Kidney (tissue), 13 donors: ENCODE measurements at regions not wholly inside any gene's neighbourhood (a gene's known extent, or its start where the extent isn't known, plus 50 kb on each side); places are given as distances from the start of the nearest gene placed in this dataset.
"Not testable (repeated sequence)": the region's sequence is repeated elsewhere in the genome, so short reads cannot be mapped to it uniquely, and the experiment has no call there.

ENCODE experiments used
- DNase-seq, 5 donors: peaks; one replicate each; pipeline ENCODE4 v3.0.0-alpha.2; 2013 to 2020
- FAIRE-seq: peaks from 2 replicates; lab custom pipeline; 2012; peaks lifted over from hg19 to GRCh38; lab: Jason Lieb, UNC
- H3K27ac ChIP-seq, 2 donors: one replicate each; pipeline ENCODE4 v1.7.0; 2013; ENCODE audit warnings: low read depth in 2 of 2, low read length in 2 of 2, inconsistent platforms in 1 of 2
- H3K27me3 ChIP-seq: one replicate; pipeline ENCODE4 v1.7.1; 2013; ENCODE audit warnings: low read length, inconsistent platforms; ENCODE audit not compliant: control insufficient read depth, insufficient read depth
- H3K36me3 ChIP-seq, 3 donors: one replicate each; pipeline versions ENCODE4 v1.7.0 to v1.7.1; 2013; ENCODE audit warnings: low read length in 3 of 3, control low read depth in 1 of 3, inconsistent platforms in 1 of 3; ENCODE audit not compliant: insufficient read depth in 3 of 3, control insufficient read depth in 2 of 3
- H3K4me1 ChIP-seq, 3 donors: one replicate each; pipeline versions ENCODE4 v1.7.0 to v1.7.1; 2013; ENCODE audit warnings: low read length in 3 of 3, inconsistent platforms in 1 of 3, low read depth in 1 of 3; ENCODE audit not compliant: control insufficient read depth in 2 of 3, insufficient read depth in 2 of 3
- H3K4me3 ChIP-seq, 3 donors: one replicate each; pipeline versions ENCODE4 v1.7.0 to v1.8.1; 2013; ENCODE audit warnings: low read length in 3 of 3, control low read depth in 1 of 3, inconsistent platforms in 1 of 3
- H3K9ac ChIP-seq, 3 donors: one replicate each; pipeline versions ENCODE4 v1.7.0 to v1.7.1; 2013; ENCODE audit warnings: low read length in 3 of 3, control low read depth in 1 of 3, inconsistent platforms in 1 of 3
- H3K9me3 ChIP-seq, 3 donors: one replicate each; pipeline versions ENCODE4 v1.7.0 to v1.7.1; 2013; ENCODE audit warnings: low read length in 3 of 3, control low read depth in 1 of 3, inconsistent platforms in 1 of 3; ENCODE audit not compliant: control insufficient read depth in 2 of 3, insufficient read depth in 1 of 3
- intact Hi-C: fragments of 100-400 bp; cut with DNase I; formaldehyde crosslinking; loops from one replicate; pipeline ENCODE4 v1.11.1; 2022
- TF ChIP-seq, protein P1 (sequence below): IDR thresholded peaks from 3 replicates; pipeline ENCODE4 v1.5.1; 2012; ENCODE audit warnings: mild to moderate bottlenecking, moderate library complexity, borderline replicate concordance; ENCODE audit not compliant: insufficient read depth; ENCODE audit errors: extremely low read depth
- donor health status: control.
- donor health status: control.
- donor health status: control.
- donor health status: control.
- donor health status: control.
- donor health status: DM: yes; HTN: yes; CAD: no.
- donor health status: Normal renal cell carcinoma (clear cell type).

GRCh38 chr13:24580315-24580714 is 67.7 kb upstream of the PARP4 start:
- intact Hi-C loops, H3K9me3 ChIP-seq, H3K4me1 ChIP-seq, H3K27me3 ChIP-seq, H3K27ac ChIP-seq, H3K9ac ChIP-seq, H3K36me3 ChIP-seq, H3K4me3 ChIP-seq: not testable (repeated sequence)
- TF ChIP-seq, protein P1, sequence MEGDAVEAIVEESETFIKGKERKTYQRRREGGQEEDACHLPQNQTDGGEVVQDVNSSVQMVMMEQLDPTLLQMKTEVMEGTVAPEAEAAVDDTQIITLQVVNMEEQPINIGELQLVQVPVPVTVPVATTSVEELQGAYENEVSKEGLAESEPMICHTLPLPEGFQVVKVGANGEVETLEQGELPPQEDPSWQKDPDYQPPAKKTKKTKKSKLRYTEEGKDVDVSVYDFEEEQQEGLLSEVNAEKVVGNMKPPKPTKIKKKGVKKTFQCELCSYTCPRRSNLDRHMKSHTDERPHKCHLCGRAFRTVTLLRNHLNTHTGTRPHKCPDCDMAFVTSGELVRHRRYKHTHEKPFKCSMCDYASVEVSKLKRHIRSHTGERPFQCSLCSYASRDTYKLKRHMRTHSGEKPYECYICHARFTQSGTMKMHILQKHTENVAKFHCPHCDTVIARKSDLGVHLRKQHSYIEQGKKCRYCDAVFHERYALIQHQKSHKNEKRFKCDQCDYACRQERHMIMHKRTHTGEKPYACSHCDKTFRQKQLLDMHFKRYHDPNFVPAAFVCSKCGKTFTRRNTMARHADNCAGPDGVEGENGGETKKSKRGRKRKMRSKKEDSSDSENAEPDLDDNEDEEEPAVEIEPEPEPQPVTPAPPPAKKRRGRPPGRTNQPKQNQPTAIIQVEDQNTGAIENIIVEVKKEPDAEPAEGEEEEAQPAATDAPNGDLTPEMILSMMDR: peak; percentile 37
- DNase-seq (peak in 4 of 5 donors; percentile 14 to 51 (median 34)), FAIRE-seq (peak; percentile 76)

GRCh38 chr13:24581578-24581977 is 69.0 kb upstream of the PARP4 start:
- H3K36me3 ChIP-seq, FAIRE-seq, intact Hi-C loops, H3K9ac ChIP-seq, H3K4me1 ChIP-seq, DNase-seq, H3K27ac ChIP-seq, H3K9me3 ChIP-seq, H3K4me3 ChIP-seq, H3K27me3 ChIP-seq: not testable (repeated sequence)

DNA sequence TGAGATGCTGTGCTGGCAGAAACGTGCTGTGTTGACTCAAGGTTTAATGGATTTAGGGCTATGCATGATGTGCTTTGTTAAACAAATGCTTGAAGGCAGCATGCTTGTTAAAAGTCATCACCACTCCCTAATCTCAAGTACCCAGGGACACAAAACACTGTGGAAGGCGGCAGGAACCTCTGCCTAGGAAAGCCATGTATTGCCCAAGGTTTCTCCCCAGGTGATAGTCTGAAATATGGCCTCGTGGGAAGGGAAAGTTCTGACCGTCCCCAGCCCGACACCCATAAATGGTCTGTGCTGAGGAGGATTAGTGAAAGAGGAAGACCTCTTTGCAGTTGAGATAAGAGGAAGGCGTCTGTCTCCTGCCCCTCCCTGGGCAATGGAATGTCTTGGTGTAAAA is 79.1 kb upstream of the PARP4 start:
- H3K36me3 ChIP-seq, H3K4me1 ChIP-seq, H3K9me3 ChIP-seq, FAIRE-seq, intact Hi-C loops, H3K4me3 ChIP-seq, H3K27me3 ChIP-seq, H3K27ac ChIP-seq, H3K9ac ChIP-seq: not testable (repeated sequence)
- DNase-seq: peak in 1 of 5 donors; percentile 8

DNA sequence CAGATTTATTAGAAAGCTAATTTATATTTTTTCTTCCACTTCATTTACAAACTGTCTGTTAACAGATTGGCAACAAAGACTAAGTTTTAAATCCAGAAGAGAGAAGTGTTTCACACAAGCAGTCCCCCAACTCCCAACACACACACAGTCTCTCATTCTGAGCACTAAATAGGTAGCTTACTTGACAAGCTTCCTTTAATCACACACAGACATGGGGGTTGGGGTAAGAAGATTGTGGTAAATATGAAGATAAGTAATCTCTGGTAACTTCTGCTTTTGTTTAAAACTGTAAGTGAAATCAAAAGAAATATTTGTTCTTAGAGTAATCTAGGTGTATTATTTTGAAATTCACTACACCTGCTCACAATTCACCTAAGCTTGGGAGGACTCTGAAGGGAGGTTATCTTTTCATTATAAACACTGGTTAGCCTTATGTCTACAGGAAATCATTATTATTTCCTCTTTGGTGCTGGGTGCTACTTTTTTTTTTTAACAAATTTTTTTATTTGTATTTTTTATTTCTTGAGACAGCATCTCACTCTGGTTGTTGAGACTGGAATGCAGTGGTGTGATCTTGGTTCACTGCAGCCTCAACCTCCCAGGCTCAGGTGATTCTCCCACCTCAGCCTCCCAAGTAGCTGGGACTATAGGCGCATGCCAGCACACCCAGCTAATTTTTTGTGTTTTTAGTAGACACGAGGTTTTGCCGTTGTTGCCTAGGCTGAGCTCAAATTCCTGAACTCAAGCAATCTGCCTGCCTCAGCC is 82.1 kb upstream of the ATP12A start:
- H3K27ac ChIP-seq, intact Hi-C loops, H3K9ac ChIP-seq, H3K4me1 ChIP-seq, FAIRE-seq, H3K36me3 ChIP-seq, H3K4me3 ChIP-seq, H3K27me3 ChIP-seq, H3K9me3 ChIP-seq, DNase-seq: not testable (repeated sequence)

- H3K27ac ChIP-seq, H3K9me3 ChIP-seq, H3K27me3 ChIP-seq, H3K4me1 ChIP-seq, intact Hi-C loops, H3K9ac ChIP-seq, H3K36me3 ChIP-seq, DNase-seq, FAIRE-seq, H3K4me3 ChIP-seq: not testable (repeated sequence)
These were observed 81.0 kb upstream of the ATP12A start for GRCh38 chr13:24599019-24599791.
